GM23338 (cell line): ENCODE measurements at regions not wholly inside any gene's neighbourhood (a gene's known extent, or its start where the extent isn't known, plus 50 kb on each side); places are given as distances from the start of the nearest gene placed in this dataset.

Experiments used
- ATAC-seq: fragments of 200-7000 bp; cut with Tn5 transposase; 3 replicates; pipeline ENCODE4 v1.9.1; 2020
- DNase-seq: peaks from one replicate; pipeline ENCODE4 v3.0.0-alpha.2; 2015; ENCODE audit warnings: low spot score
- H2AFZ ChIP-seq: fragments of 200-600 bp; sonication (generic); 2 replicates; pipeline ENCODE4 v1.8.0; 2016; ENCODE audit warnings: antibody characterized with exemption, mild to moderate bottlenecking, moderate library complexity
- H3F3A ChIP-seq: fragments of 200-600 bp; sonication (generic); replicated peaks from 2 replicates; pipeline ENCODE4 v1.8.0; 2017; ENCODE audit warnings: antibody characterized with exemption, mixed run types, low read depth
- H3K27ac ChIP-seq: fragments of 200-600 bp; sonication (generic); 2 replicates; pipeline ENCODE4 v1.6.1; 2016; ENCODE audit warnings: low read depth
- H3K27me3 ChIP-seq: fragments of 200-600 bp; sonication (generic); 2 replicates; pipeline ENCODE4 v1.8.0; 2016; ENCODE audit warnings: mild to moderate bottlenecking, mixed run types, moderate library complexity; ENCODE audit not compliant: insufficient read depth
- H3K36me3 ChIP-seq: fragments of 200-600 bp; sonication (generic); 2 replicates; pipeline ENCODE4 v1.8.0; 2016; ENCODE audit warnings: mild to moderate bottlenecking; ENCODE audit not compliant: insufficient read depth
- H3K4me1 ChIP-seq: fragments of 200-600 bp; sonication (generic); 2 replicates; pipeline ENCODE4 v1.8.0; 2016; ENCODE audit warnings: mild to moderate bottlenecking, moderate library complexity; ENCODE audit not compliant: insufficient read depth
- H3K4me2 ChIP-seq: fragments of 200-600 bp; sonication (generic); 2 replicates; pipeline ENCODE4 v1.7.1; 2017; ENCODE audit warnings: mixed run types
- H3K4me3 ChIP-seq: fragments of 200-600 bp; sonication (generic); 2 replicates; pipeline ENCODE4 v1.6.1; 2016; ENCODE audit warnings: mixed run types
- H3K79me2 ChIP-seq: fragments of 200-600 bp; sonication (generic); replicated peaks from 2 replicates; pipeline ENCODE4 v1.8.0; 2017; ENCODE audit warnings: mild to moderate bottlenecking; ENCODE audit not compliant: insufficient read depth
- H3K9me2 ChIP-seq: fragments of 200-600 bp; sonication (generic); 2 replicates; pipeline ENCODE4 v1.8.0; 2017; ENCODE audit not compliant: insufficient read depth
- H4K20me1 ChIP-seq: fragments of 200-600 bp; sonication (generic); replicated peaks from 2 replicates; pipeline ENCODE4 v1.8.0; 2017; ENCODE audit warnings: mild to moderate bottlenecking; ENCODE audit not compliant: insufficient read depth
- H3K27ac Mint-ChIP-seq: 2 replicates; pipeline ENCODE4 v1.8.0; 2020; ENCODE audit warnings: inconsistent platforms, mild to moderate bottlenecking, moderate library complexity, mixed read lengths
- H3K27me3 Mint-ChIP-seq: 3 replicates; pipeline ENCODE4 v1.8.0; 2022; ENCODE audit warnings: low read depth, mild to moderate bottlenecking, moderate library complexity, mixed read lengths, inconsistent platforms; ENCODE audit not compliant: insufficient read depth, poor library complexity
- H3K36me3 Mint-ChIP-seq: 3 replicates; pipeline ENCODE4 v1.8.0; 2021; ENCODE audit warnings: low read depth, mild to moderate bottlenecking, inconsistent platforms, moderate library complexity, mixed read lengths
- H3K4me1 Mint-ChIP-seq: 3 replicates; pipeline ENCODE4 v1.8.0; 2020; ENCODE audit warnings: mild to moderate bottlenecking, inconsistent platforms, mixed read lengths
- H3K4me3 Mint-ChIP-seq: 3 replicates; pipeline ENCODE4 v1.8.0; 2021; ENCODE audit warnings: moderate library complexity, mild to moderate bottlenecking, inconsistent platforms, mixed read lengths
- H3K9me3 Mint-ChIP-seq: 3 replicates; pipeline ENCODE4 v1.8.0; 2020; ENCODE audit warnings: moderate library complexity, mild to moderate bottlenecking, inconsistent platforms, mixed read lengths
- CREB1 ChIP-seq: fragments of 250-450 bp; sonication (Bioruptor Pico); IDR thresholded peaks from 2 replicates; pipeline ENCODE4 v1.5.0; 2020; ENCODE audit warnings: low read depth, mild to moderate bottlenecking, moderate library complexity
- EZH2 ChIP-seq: fragments of 200-600 bp; sonication (generic); IDR thresholded peaks from one replicate; pipeline ENCODE4 v1.8.0; 2017; ENCODE audit warnings: antibody characterized with exemption, mild to moderate bottlenecking, low read depth; ENCODE audit not compliant: unreplicated experiment
- EZH2phosphoT487 ChIP-seq: fragments of 200-600 bp; sonication (generic); IDR thresholded peaks from one replicate; pipeline ENCODE4 v1.8.1; 2018; ENCODE audit warnings: antibody characterized with exemption; ENCODE audit not compliant: unreplicated experiment
- NANOG ChIP-seq: IDR thresholded peaks from 2 replicates; pipeline ENCODE4 v1.6.1; 2016; ENCODE audit warnings: antibody characterized with exemption, borderline replicate concordance
- STAT1 ChIP-seq: IDR thresholded peaks from one replicate; pipeline ENCODE4 v1.6.1; 2016; ENCODE audit warnings: antibody characterized with exemption; ENCODE audit not compliant: unreplicated experiment
- ZNF114 ChIP-seq: fragments of 250-450 bp; sonication (Bioruptor Pico); IDR thresholded peaks from 2 replicates; pipeline ENCODE4 v1.5.0; 2020; ENCODE audit warnings: mild to moderate bottlenecking, moderate library complexity
- TF ChIP-seq, protein P1 (sequence below), 2 experiments: fragments of 200-600 bp in 1 of 2; sonication (generic) in 1 of 2; conservative IDR thresholded peaks; 2 replicates each; pipeline versions ENCODE4 v1.5.1 to v1.6.1; 2016 to 2017; ENCODE audit warnings: antibody characterized with exemption in 2 of 2, low read depth in 2 of 2, mild to moderate bottlenecking in 2 of 2, moderate library complexity in 1 of 2
- TF ChIP-seq, protein P2 (sequence below): IDR thresholded peaks from 2 replicates; pipeline ENCODE4 v1.6.1; 2016; ENCODE audit warnings: antibody characterized with exemption
- TF ChIP-seq, protein P3 (sequence below): fragments of 250-450 bp; sonication (Bioruptor Pico); IDR thresholded peaks from 2 replicates; pipeline ENCODE4 v1.5.0; 2020; ENCODE audit warnings: mild to moderate bottlenecking, moderate library complexity

DNA sequence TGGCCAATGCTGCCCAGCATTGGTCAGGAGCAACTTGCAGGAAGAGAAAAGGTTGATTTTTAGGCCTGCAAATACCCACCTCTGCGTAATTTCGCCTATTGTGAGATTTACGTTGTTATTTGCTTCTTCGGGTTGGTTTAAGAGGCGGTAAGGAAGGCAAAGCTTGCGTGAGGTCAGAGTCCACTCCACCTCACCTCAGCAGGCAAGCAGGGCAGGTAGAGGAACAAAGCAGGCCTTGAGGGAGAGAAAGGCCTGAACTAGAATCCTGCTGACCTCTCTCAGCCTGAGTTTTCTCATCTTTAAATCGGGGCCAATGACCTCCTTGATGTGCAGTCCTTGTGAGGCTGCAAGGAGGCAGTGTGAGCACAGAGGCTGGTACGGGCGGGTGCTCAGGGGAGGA is 239.1 kb downstream of the CDC5L start (continued):
- TF ChIP-seq CREB1 (CRISPR knock-in tag) = no peak

DNA sequence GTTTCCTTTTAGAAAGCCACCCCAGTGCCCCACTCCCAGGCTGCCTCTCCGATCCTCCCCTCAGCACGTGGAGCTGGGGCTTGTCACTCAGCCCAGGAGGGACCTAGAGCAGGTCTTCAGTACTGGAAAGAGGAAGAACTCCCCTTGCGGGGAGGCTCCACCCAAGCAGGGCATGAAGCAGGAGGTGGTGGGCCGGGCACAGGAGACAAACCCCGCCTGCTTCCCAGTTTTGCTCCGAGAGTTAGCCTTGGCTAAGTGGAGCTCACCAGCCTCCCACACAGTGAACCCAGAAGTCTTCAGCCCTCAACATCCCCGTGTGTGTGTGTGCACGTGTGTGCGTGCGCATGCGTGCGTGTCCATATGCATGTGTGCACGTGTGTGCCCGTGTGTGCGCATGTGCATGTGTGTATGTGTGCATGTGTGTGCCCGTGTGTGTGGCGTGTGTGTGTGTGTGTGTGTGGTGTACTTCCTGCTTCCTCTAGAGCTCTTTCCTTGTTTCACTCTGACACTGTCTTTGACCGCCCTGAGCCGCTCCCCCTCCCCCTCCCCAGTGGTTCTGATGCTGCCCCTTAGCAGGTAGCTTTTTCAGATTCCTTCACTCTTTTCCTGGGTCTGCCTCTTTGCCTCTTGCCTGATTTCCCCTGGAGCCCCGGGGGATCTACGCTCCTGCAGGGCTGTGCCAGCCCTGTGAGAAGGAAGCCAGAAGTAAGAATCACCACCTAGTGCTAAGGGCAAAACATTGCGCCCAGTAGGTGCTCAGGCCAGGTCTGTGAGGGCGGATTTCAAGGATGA is 239.8 kb downstream of the CDC5L start:
- H3K4me1 ChIP-seq = peaks cover 43% of the 10 kb centered on the region
- H3K36me3 ChIP-seq = no peaks in the 10 kb centered on the region
- Mint-ChIP-seq H3K27me3 (peaks cover 9% of the 10 kb centered on the region), H3K4me3 (no peak overlapping the region), H3K9me3 (no peaks in the 10 kb centered on the region), H3K27ac (no peak overlapping the region; the same call in 1 of the 2 replicates), H3K36me3 (no peaks in the 10 kb centered on the region; the same call in 2 of the 3 replicates), H3K4me1 (peaks cover 63% of the 10 kb centered on the region)
- 0 out of 2 replicates have a peak, but pooled peaks cover 2% of the 10 kb centered on the region for H3F3A ChIP-seq
- peak overlapping the region; percentile 90; the same call in 1 of the 2 replicates for H2AFZ ChIP-seq
- H4K20me1 ChIP-seq = no peaks in the 10 kb centered on the region
- ATAC-seq = peak; percentile 50
- no peaks in the 10 kb centered on the region for H3K9me2 ChIP-seq
- H3K4me2 ChIP-seq = peak overlapping the region; percentile 16; the same call in 1 of the 2 replicates
- no peak overlapping the region for H3K27ac ChIP-seq
- no peak overlapping the region for H3K4me3 ChIP-seq
- H3K79me2 ChIP-seq = no peaks in the 10 kb centered on the region
- peak; percentile 66 for DNase-seq
- TF ChIP-seq, protein P1, sequence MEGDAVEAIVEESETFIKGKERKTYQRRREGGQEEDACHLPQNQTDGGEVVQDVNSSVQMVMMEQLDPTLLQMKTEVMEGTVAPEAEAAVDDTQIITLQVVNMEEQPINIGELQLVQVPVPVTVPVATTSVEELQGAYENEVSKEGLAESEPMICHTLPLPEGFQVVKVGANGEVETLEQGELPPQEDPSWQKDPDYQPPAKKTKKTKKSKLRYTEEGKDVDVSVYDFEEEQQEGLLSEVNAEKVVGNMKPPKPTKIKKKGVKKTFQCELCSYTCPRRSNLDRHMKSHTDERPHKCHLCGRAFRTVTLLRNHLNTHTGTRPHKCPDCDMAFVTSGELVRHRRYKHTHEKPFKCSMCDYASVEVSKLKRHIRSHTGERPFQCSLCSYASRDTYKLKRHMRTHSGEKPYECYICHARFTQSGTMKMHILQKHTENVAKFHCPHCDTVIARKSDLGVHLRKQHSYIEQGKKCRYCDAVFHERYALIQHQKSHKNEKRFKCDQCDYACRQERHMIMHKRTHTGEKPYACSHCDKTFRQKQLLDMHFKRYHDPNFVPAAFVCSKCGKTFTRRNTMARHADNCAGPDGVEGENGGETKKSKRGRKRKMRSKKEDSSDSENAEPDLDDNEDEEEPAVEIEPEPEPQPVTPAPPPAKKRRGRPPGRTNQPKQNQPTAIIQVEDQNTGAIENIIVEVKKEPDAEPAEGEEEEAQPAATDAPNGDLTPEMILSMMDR (conservative IDR thresholded peaks at IDR 0.05; ENCODE audit: low read depth in 2 of 2) = peak; percentile 48 to 50
- TF ChIP-seq, protein P2, sequence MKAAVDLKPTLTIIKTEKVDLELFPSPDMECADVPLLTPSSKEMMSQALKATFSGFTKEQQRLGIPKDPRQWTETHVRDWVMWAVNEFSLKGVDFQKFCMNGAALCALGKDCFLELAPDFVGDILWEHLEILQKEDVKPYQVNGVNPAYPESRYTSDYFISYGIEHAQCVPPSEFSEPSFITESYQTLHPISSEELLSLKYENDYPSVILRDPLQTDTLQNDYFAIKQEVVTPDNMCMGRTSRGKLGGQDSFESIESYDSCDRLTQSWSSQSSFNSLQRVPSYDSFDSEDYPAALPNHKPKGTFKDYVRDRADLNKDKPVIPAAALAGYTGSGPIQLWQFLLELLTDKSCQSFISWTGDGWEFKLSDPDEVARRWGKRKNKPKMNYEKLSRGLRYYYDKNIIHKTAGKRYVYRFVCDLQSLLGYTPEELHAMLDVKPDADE = no peak
- no peaks in the 10 kb centered on the region for H3K27me3 ChIP-seq

DNA sequence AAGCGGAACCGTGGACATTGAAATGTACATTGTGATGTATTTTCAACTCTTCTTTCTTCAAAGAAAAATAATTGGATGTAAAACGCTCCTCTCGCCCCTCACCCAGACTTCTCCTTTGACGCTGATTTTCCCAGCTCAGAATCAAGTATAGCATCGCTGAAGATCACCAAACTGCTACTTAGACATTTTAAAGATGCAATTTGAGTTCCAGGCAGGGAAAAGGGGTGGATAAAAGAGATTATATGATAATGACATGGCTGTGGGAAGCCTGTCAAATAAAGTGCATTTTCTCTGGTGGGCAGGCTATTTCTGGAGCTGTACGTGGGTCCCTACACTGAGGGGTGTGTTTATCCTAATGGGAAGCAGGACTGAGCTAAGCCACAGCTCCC is 240.4 kb downstream of the CDC5L start:
- Histone ChIP-seq H3F3A (0 out of 2 replicates have a peak, but pooled peaks cover 2% of the 10 kb centered on the region), H3K27me3 (no peaks in the 10 kb centered on the region), H3K79me2 (no peaks in the 10 kb centered on the region), H2AFZ (no peak overlapping the region), H3K36me3 (no peaks in the 10 kb centered on the region), H3K4me2 (0 out of 2 replicates have a peak overlapping the region, but pooled peaks have one; percentile 16), H3K4me3 (no peak overlapping the region), H4K20me1 (no peaks in the 10 kb centered on the region), H3K9me2 (no peaks in the 10 kb centered on the region), H3K4me1 (peaks cover 43% of the 10 kb centered on the region), H3K27ac (no peak overlapping the region)
- no peak overlapping the region; the same call in 1 of the 2 replicates for H3K27ac Mint-ChIP-seq
- H3K27me3 Mint-ChIP-seq = peaks cover 9% of the 10 kb centered on the region
- H3K4me3 Mint-ChIP-seq = no peak overlapping the region
- no peaks in the 10 kb centered on the region for H3K9me3 Mint-ChIP-seq
- peaks cover 60% of the 10 kb centered on the region for H3K4me1 Mint-ChIP-seq
- DNase-seq (no peak), ATAC-seq (no peak)
- H3K36me3 Mint-ChIP-seq = no peaks in the 10 kb centered on the region; the same call in 2 of the 3 replicates
- TF ChIP-seq EZH2phosphoT487 (no peak), ZNF114 (CRISPR knock-in tag) (no peak), STAT1 (no peak), EZH2 (no peak), NANOG (no peak)
- TF ChIP-seq, protein P3, sequence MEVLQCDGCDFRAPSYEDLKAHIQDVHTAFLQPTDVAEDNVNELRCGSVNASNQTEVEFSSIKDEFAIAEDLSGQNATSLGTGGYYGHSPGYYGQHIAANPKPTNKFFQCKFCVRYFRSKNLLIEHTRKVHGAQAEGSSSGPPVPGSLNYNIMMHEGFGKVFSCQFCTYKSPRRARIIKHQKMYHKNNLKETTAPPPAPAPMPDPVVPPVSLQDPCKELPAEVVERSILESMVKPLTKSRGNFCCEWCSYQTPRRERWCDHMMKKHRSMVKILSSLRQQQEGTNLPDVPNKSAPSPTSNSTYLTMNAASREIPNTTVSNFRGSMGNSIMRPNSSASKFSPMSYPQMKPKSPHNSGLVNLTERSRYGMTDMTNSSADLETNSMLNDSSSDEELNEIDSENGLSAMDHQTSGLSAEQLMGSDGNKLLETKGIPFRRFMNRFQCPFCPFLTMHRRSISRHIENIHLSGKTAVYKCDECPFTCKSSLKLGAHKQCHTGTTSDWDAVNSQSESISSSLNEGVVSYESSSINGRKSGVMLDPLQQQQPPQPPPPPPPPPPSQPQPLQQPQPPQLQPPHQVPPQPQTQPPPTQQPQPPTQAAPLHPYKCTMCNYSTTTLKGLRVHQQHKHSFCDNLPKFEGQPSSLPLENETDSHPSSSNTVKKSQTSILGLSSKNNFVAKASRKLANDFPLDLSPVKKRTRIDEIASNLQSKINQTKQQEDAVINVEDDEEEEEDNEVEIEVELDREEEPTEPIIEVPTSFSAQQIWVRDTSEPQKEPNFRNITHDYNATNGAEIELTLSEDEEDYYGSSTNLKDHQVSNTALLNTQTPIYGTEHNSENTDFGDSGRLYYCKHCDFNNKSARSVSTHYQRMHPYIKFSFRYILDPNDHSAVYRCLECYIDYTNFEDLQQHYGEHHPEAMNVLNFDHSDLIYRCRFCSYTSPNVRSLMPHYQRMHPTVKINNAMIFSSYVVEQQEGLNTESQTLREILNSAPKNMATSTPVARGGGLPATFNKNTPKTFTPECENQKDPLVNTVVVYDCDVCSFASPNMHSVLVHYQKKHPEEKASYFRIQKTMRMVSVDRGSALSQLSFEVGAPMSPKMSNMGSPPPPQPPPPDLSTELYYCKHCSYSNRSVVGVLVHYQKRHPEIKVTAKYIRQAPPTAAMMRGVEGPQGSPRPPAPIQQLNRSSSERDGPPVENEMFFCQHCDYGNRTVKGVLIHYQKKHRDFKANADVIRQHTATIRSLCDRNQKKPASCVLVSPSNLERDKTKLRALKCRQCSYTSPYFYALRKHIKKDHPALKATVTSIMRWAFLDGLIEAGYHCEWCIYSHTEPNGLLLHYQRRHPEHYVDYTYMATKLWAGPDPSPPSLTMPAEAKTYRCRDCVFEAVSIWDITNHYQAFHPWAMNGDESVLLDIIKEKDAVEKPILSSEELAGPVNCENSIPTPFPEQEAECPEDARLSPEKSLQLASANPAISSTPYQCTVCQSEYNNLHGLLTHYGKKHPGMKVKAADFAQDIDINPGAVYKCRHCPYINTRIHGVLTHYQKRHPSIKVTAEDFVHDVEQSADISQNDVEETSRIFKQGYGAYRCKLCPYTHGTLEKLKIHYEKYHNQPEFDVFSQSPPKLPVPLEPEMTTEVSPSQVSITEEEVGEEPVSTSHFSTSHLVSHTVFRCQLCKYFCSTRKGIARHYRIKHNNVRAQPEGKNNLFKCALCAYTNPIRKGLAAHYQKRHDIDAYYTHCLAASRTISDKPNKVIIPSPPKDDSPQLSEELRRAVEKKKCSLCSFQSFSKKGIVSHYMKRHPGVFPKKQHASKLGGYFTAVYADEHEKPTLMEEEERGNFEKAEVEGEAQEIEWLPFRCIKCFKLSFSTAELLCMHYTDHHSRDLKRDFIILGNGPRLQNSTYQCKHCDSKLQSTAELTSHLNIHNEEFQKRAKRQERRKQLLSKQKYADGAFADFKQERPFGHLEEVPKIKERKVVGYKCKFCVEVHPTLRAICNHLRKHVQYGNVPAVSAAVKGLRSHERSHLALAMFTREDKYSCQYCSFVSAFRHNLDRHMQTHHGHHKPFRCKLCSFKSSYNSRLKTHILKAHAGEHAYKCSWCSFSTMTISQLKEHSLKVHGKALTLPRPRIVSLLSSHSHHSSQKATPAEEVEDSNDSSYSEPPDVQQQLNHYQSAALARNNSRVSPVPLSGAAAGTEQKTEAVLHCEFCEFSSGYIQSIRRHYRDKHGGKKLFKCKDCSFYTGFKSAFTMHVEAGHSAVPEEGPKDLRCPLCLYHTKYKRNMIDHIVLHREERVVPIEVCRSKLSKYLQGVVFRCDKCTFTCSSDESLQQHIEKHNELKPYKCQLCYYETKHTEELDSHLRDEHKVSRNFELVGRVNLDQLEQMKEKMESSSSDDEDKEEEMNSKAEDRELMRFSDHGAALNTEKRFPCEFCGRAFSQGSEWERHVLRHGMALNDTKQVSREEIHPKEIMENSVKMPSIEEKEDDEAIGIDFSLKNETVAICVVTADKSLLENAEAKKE (CRISPR knock-in tag) = no peak
